AG04449 (cell line): ENCODE measurements at regions not wholly inside any gene's neighbourhood (a gene's known extent, or its start where the extent isn't known, plus 50 kb on each side); places are given as distances from the start of the nearest gene placed in this dataset.

ENCODE experiments used
- CTCF ChIA-PET: fragments of 350-600 bp; formaldehyde crosslinking; extraction: SDS; loops from one replicate; lab custom pipeline; 2021; ENCODE audit warnings: antibody characterized with exemption; lab: Yijun Ruan, JAX
- POLR2A ChIA-PET: fragments of 400-600, 350-600 bp; formaldehyde crosslinking; extraction: SDS; loops from one replicate; lab custom pipeline; 2020; ENCODE audit warnings: antibody characterized with exemption, inconsistent platforms; lab: Yijun Ruan, JAX
- DNase-seq: peaks from one replicate; pipeline ENCODE4 v3.0.0-alpha.2; 2010; ENCODE audit warnings: low read depth, low spot score
- H3K4me3 ChIP-seq: 2 replicates; pipeline ENCODE4 v1.5.1; 2011; ENCODE audit warnings: low read depth, mild to moderate bottlenecking, control low read depth, low read length
- TF ChIP-seq, protein P1 (sequence below): IDR thresholded peaks from one replicate; pipeline ENCODE4 v1.5.1; 2011; ENCODE audit warnings: mild to moderate bottlenecking, moderate library complexity, low read length, control low read depth, inconsistent platforms; ENCODE audit not compliant: insufficient read depth; ENCODE audit errors: missing control alignments

DNA sequence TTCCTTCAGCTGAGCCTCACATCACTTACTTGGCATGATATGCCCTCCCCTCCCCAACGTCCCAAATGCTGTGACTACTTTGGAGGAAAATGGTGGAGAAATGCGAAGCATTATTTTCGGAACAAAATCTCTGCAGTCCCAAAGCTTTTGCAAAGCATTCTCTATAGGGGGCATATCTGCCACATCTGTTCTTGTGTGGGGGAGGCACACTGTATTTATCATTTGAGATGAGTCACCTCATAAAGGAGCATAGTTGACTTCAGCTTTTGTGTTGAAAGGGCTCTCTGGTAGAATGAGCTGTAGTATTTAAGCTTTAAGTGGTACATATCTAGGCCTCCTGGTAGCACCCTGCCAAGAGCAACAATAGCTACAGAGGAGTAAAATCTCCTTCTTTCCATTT is 447.5 kb downstream of the ADAMTS20 start:
- H3K4me3 ChIP-seq, result no peak overlapping the region
- TF ChIP-seq, protein P1, sequence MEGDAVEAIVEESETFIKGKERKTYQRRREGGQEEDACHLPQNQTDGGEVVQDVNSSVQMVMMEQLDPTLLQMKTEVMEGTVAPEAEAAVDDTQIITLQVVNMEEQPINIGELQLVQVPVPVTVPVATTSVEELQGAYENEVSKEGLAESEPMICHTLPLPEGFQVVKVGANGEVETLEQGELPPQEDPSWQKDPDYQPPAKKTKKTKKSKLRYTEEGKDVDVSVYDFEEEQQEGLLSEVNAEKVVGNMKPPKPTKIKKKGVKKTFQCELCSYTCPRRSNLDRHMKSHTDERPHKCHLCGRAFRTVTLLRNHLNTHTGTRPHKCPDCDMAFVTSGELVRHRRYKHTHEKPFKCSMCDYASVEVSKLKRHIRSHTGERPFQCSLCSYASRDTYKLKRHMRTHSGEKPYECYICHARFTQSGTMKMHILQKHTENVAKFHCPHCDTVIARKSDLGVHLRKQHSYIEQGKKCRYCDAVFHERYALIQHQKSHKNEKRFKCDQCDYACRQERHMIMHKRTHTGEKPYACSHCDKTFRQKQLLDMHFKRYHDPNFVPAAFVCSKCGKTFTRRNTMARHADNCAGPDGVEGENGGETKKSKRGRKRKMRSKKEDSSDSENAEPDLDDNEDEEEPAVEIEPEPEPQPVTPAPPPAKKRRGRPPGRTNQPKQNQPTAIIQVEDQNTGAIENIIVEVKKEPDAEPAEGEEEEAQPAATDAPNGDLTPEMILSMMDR, result no peak
- DNase-seq, result peak; percentile 17
- CTCF ChIA-PET, result interaction anchor here (0.9 kb wide), 1 partner anchor 12 kb away, joined by 3 read pairs; no protein-coding TSS in a partner anchor
- POLR2A ChIA-PET, result no interaction called here

- H3K4me3 ChIP-seq, result no peak overlapping the region
- ChIA-PET CTCF (interaction anchor here (0.9 kb wide), 1 partner anchor 12 kb away, joined by 3 read pairs; no protein-coding TSS in a partner anchor), POLR2A (no interaction called here)
- TF ChIP-seq, protein P1, result no peak
- DNase-seq, result no peak
Measured at GRCh38 chr12:43103866-43104265, 448.1 kb downstream of the ADAMTS20 start.

DNA sequence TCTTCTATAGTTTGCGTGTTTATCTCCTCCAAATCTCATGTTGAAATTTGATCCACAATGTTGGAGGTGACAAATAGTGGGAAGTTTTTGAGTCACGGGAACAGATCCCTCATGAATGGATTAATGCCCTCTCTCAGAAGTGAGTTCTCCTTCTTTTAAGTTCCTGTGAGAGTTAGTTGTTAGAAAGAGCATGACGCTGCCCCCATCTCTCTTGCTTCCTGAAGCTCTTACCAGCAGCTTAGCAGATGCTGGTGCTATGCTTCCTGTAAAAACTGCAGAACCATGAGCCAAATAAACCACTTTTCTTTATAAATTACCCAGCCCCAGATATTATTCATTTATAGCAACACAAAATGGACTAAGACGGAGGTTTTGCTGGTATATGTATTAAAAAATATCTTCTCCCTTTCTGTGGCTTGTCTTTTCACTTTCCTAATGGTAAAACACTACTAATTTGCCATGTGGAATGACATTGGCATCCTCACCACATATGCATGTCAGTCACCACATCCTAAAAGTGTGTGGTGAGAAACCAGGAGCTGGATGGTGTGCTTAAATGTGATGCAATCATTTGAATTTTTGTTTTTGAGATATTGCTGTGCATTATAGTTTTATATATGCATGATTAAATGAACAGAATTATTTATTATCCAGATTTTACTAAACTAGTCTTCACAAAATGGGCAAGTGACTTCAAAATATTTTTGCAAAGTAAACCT is 449.3 kb downstream of the ADAMTS20 start:
- H3K4me3 ChIP-seq, result no peak overlapping the region
- DNase-seq, result no peak
- ChIA-PET CTCF (no interaction called here), POLR2A (no interaction called here)
- TF ChIP-seq, protein P1, result no peak

GRCh38 chr12:43100231-43100630 is 451.8 kb downstream of the ADAMTS20 start:
- no peak overlapping the region for H3K4me3 ChIP-seq
- TF ChIP-seq, protein P1, result no peak
- POLR2A ChIA-PET, result no interaction called here
- CTCF ChIA-PET, result no interaction called here
- DNase-seq, result no peak

DNA sequence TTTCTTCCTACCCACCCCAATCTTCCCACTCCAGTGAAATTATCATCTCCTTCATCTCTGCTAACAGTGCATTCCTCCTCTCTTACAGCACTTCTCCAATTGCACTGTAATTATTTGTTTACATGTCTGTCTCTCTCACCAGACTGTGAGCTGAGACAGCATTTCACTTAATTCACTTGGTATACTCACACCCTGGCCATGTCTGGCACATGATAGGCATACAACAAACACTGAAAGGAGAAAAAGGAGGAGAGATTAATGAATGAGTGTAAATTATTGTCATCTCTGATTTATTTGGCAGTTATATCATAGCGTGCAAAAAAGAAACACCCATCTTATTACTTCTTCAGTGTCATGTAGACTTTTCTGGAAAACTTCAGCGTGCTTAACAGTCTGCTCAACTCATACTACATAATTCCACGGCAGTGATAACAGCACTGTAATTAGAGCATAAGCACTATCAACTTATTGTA is 452.3 kb downstream of the ADAMTS20 start:
- no peak overlapping the region for H3K4me3 ChIP-seq
- ChIA-PET POLR2A (interaction anchor here (0.6 kb wide), 1 partner anchor 51 kb away, joined by 3 read pairs; no protein-coding TSS in a partner anchor), CTCF (interaction anchor here (1.1 kb wide), 1 partner anchor 237 kb away, joined by 3 read pairs; no protein-coding TSS in a partner anchor)
- TF ChIP-seq, protein P1, result no peak
- DNase-seq, result no peak
